ENCODE measurements at regions not wholly inside any gene's neighbourhood (a gene's known extent, or its start where the extent isn't known, plus 50 kb on each side); places are given as distances from the start of the nearest gene placed in this dataset.

DNA sequence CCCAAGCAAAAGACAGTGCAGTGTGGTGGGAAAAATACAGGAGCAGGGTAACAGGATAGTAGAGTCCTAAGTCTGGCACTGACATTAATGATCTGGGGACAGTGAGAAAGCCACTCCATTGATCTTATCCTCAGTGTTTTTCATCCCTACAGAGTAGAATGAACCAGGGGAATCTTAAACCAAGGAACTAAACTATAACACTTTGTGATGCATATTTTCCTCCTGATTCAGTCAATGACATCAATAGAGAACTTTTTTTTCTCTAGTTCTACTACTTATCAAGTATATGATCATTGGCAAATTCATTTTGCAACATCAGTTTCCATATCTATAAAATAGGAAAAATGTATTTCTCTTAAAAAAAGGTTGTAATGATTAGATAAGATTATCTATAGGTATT, 151.1 kb downstream of the TMEM26 start:
- no TSS peak for BruUV-seq (replicated peaks)
- Histone ChIP-seq H3K4me3 (ENCODE audit: low read depth, low read length, poor library complexity, severe bottlenecking) (no peak overlapping the region), H3K27me3 (replicated peaks; ENCODE audit: insufficient read depth, low read depth, low read length, poor library complexity) (no peaks in the 10 kb centered on the region), H3K36me3 (ENCODE audit: insufficient read depth, low read length, poor library complexity, severe bottlenecking) (no peaks in the 10 kb centered on the region), H3K9me3 (ENCODE audit: low read depth, low read length, poor library complexity, severe bottlenecking) (peaks cover 14% of the 10 kb centered on the region), H3K27ac (ENCODE audit: low read depth, low read length, poor library complexity, severe bottlenecking) (no peak overlapping the region), H3K4me1 (ENCODE audit: insufficient read depth, low read length, poor library complexity, severe bottlenecking) (no peaks in the 10 kb centered on the region)
- DNase-seq (ENCODE audit: low spot score): no peak
- TF ChIP-seq, protein P1, sequence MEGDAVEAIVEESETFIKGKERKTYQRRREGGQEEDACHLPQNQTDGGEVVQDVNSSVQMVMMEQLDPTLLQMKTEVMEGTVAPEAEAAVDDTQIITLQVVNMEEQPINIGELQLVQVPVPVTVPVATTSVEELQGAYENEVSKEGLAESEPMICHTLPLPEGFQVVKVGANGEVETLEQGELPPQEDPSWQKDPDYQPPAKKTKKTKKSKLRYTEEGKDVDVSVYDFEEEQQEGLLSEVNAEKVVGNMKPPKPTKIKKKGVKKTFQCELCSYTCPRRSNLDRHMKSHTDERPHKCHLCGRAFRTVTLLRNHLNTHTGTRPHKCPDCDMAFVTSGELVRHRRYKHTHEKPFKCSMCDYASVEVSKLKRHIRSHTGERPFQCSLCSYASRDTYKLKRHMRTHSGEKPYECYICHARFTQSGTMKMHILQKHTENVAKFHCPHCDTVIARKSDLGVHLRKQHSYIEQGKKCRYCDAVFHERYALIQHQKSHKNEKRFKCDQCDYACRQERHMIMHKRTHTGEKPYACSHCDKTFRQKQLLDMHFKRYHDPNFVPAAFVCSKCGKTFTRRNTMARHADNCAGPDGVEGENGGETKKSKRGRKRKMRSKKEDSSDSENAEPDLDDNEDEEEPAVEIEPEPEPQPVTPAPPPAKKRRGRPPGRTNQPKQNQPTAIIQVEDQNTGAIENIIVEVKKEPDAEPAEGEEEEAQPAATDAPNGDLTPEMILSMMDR (conservative IDR thresholded peaks at IDR 0.05; ENCODE audit: low read depth, low read length): no peak
- no peak for TF ChIP-seq EZH2 (IDR thresholded peaks at IDR 0.05; ENCODE audit: borderline replicate concordance, low read depth, low read length, poor library complexity, severe bottlenecking)
- intact Hi-C loops (cut with micrococcal nuclease; ENCODE audit: unreplicated experiment): no loop called here
- ChIA-PET POLR2A (ENCODE audit: low non-redundant PET) (no interaction called here), CTCF (no interaction called here)

DNA sequence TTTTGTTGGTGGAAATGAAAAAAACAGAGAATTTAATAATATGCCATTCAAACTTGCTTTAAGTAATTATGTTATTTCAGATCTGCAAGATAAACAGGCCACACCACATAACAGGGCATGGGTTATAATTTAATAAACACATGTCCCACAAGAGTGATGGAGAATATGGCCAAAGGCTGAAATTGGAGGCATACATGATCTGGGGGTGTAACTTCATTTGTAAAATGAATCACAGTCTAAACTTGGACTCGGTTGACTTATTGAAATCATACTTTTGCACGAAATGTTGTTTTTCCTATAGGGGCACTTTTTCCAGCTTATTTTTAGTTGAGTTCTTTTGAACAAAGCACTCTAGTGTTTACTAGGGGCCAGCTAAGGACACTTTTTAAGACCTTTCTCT, 151.6 kb downstream of the TMEM26 start:
- H3K4me1 ChIP-seq (ENCODE audit: insufficient read depth, low read length, poor library complexity, severe bottlenecking): no peaks in the 10 kb centered on the region
- TF ChIP-seq, protein P1 (conservative IDR thresholded peaks at IDR 0.05; ENCODE audit: low read depth, low read length): no peak
- no peak for TF ChIP-seq EZH2 (IDR thresholded peaks at IDR 0.05; ENCODE audit: borderline replicate concordance, low read depth, low read length, poor library complexity, severe bottlenecking)
- H3K27ac ChIP-seq (ENCODE audit: low read depth, low read length, poor library complexity, severe bottlenecking): no peak overlapping the region
- POLR2A ChIA-PET (ENCODE audit: low non-redundant PET): no interaction called here
- H3K36me3 ChIP-seq (ENCODE audit: insufficient read depth, low read length, poor library complexity, severe bottlenecking): no peaks in the 10 kb centered on the region
- intact Hi-C loops (cut with micrococcal nuclease; ENCODE audit: unreplicated experiment): no loop called here
- H3K4me3 ChIP-seq (ENCODE audit: low read depth, low read length, poor library complexity, severe bottlenecking): no peak overlapping the region
- H3K27me3 ChIP-seq (replicated peaks; ENCODE audit: insufficient read depth, low read depth, low read length, poor library complexity): no peaks in the 10 kb centered on the region
- DNase-seq (ENCODE audit: low spot score): no peak
- CTCF ChIA-PET: no interaction called here
- no TSS peak for BruUV-seq (replicated peaks)
- H3K9me3 ChIP-seq (ENCODE audit: low read depth, low read length, poor library complexity, severe bottlenecking): peaks cover 14% of the 10 kb centered on the region

DNA sequence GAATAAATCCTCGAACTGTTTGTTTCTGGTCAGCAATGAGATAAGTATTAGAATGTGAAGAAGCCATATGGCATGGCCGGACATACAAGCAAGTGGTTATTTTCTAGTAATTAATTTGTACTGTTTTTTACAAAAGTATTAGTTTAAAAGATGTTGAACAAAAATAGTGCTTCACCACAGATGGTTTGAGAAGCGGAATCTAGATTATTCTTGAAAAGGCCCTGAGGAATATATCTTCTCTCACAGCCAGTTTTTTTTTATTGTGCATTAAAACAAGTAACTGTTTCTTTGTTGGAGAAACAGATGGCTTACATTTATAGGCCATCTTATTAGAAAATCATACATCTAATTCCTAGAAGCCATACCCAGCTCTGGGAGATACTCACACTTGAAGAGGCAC, 153.3 kb downstream of the TMEM26 start:
- peaks cover 14% of the 10 kb centered on the region for H3K9me3 ChIP-seq (ENCODE audit: low read depth, low read length, poor library complexity, severe bottlenecking)
- TF ChIP-seq, protein P1 (conservative IDR thresholded peaks at IDR 0.05; ENCODE audit: low read depth, low read length): no peak
- BruUV-seq (replicated peaks): no TSS peak
- CTCF ChIA-PET: no interaction called here
- H3K4me1 ChIP-seq (ENCODE audit: insufficient read depth, low read length, poor library complexity, severe bottlenecking): no peaks in the 10 kb centered on the region
- intact Hi-C loops (cut with micrococcal nuclease; ENCODE audit: unreplicated experiment): loop anchor here (10.0 kb wide), 1 partner anchor 365 kb away; the partner anchor contains the start of gene CABCOCO1
- no peaks in the 10 kb centered on the region for H3K27me3 ChIP-seq (replicated peaks; ENCODE audit: insufficient read depth, low read depth, low read length, poor library complexity)
- no peak for DNase-seq (ENCODE audit: low spot score)
- no peak overlapping the region for H3K27ac ChIP-seq (ENCODE audit: low read depth, low read length, poor library complexity, severe bottlenecking)
- no peaks in the 10 kb centered on the region for H3K36me3 ChIP-seq (ENCODE audit: insufficient read depth, low read length, poor library complexity, severe bottlenecking)
- H3K4me3 ChIP-seq (ENCODE audit: low read depth, low read length, poor library complexity, severe bottlenecking): no peak overlapping the region
- POLR2A ChIA-PET (ENCODE audit: low non-redundant PET): no interaction called here
